Neuronal stem cell (in vitro differentiated cells): ENCODE measurements at regions not wholly inside any gene's neighbourhood (a gene's known extent, or its start where the extent isn't known, plus 50 kb on each side); places are given as distances from the start of the nearest gene placed in this dataset.

ENCODE experiments used
- DNase-seq: peaks from one replicate; pipeline ENCODE4 v3.0.0-alpha.2; 2013; ENCODE audit warnings: low spot score
- H2AFZ ChIP-seq: one replicate; pipeline ENCODE4 v1.6.1; 2013; ENCODE audit warnings: mild to moderate bottlenecking, low read length, inconsistent platforms
- H2AK5ac ChIP-seq: 2 replicates; pipeline ENCODE4 v1.6.1; 2013; ENCODE audit warnings: low read depth, mild to moderate bottlenecking, inconsistent platforms, low read length, moderate library complexity, mixed read lengths
- H2BK120ac ChIP-seq: 2 replicates; pipeline ENCODE4 v1.6.1; 2013; ENCODE audit warnings: low read depth, mild to moderate bottlenecking, inconsistent platforms, low read length, moderate library complexity, mixed read lengths
- H2BK12ac ChIP-seq: one replicate; pipeline ENCODE4 v1.6.1; 2013; ENCODE audit warnings: low read length, inconsistent platforms
- H2BK15ac ChIP-seq: 2 replicates; pipeline ENCODE4 v1.6.1; 2013; ENCODE audit warnings: mild to moderate bottlenecking, low read length, inconsistent platforms, mixed read lengths
- H2BK5ac ChIP-seq: one replicate; pipeline ENCODE4 v1.6.1; 2013; ENCODE audit warnings: inconsistent platforms, mild to moderate bottlenecking, low read length, moderate library complexity
- H3K14ac ChIP-seq: one replicate; pipeline ENCODE4 v1.6.1; 2013; ENCODE audit warnings: low read length, inconsistent platforms
- H3K18ac ChIP-seq: 2 replicates; pipeline ENCODE4 v1.6.1; 2013; ENCODE audit warnings: low read length, inconsistent platforms
- H3K23ac ChIP-seq: 2 replicates; pipeline ENCODE4 v1.6.1; 2013; ENCODE audit warnings: low read depth, mild to moderate bottlenecking, mixed read lengths, low read length, inconsistent platforms; ENCODE audit not compliant: poor library complexity
- H3K27ac ChIP-seq: replicated peaks from 3 replicates; pipeline ENCODE4 v1.5.1; 2013; ENCODE audit warnings: low read length, inconsistent platforms
- H3K27me3 ChIP-seq, 3 experiments: 2 replicates each; pipeline ENCODE4 v1.6.1; 2013; ENCODE audit warnings: low read length in 3 of 3, mild to moderate bottlenecking in 2 of 3, inconsistent platforms in 1 of 3, low read depth in 1 of 3, mixed read lengths in 1 of 3, moderate library complexity in 1 of 3; ENCODE audit not compliant: control insufficient read depth in 3 of 3, insufficient read depth in 3 of 3
- H3K36me3 ChIP-seq, 2 donors: replicated peaks in 1 of 2; 2 replicates each; pipeline ENCODE4 v1.6.1; 2013; ENCODE audit warnings: low read length in 2 of 2; ENCODE audit not compliant: control insufficient read depth in 2 of 2, insufficient read depth in 2 of 2
- H3K4ac ChIP-seq: 2 replicates; pipeline ENCODE4 v1.6.1; 2013; ENCODE audit warnings: inconsistent platforms, mild to moderate bottlenecking, low read length, moderate library complexity
- H3K4me1 ChIP-seq, 2 donors: 1 replicate in 1 of 2; 2 replicates in 1 of 2; pipeline ENCODE4 v1.6.1; 2013; ENCODE audit warnings: low read length in 2 of 2, low read depth in 1 of 2; ENCODE audit not compliant: control insufficient read depth in 2 of 2, insufficient read depth in 1 of 2
- H3K4me2 ChIP-seq: one replicate; pipeline ENCODE4 v1.6.1; 2013; ENCODE audit warnings: mild to moderate bottlenecking, low read length, inconsistent platforms; ENCODE audit not compliant: insufficient read depth, poor library complexity, severe bottlenecking
- H3K4me3 ChIP-seq, 2 donors: 2 replicates each; pipeline ENCODE4 v1.5.1; 2013; ENCODE audit warnings: low read length in 2 of 2, mild to moderate bottlenecking in 2 of 2, inconsistent platforms in 1 of 2, moderate library complexity in 1 of 2
- H3K79me1 ChIP-seq: one replicate; pipeline ENCODE4 v1.6.1; 2013; ENCODE audit warnings: low read depth, mild to moderate bottlenecking, inconsistent platforms, low read length, moderate library complexity
- H3K9ac ChIP-seq: one replicate; pipeline ENCODE4 v1.6.1; 2013; ENCODE audit warnings: mild to moderate bottlenecking, low read depth, low read length, inconsistent platforms; ENCODE audit not compliant: poor library complexity
- H3K9me3 ChIP-seq, 2 donors: replicated peaks in 1 of 2; 2 replicates each; pipeline versions ENCODE3 to v1.6.1; 2013; ENCODE audit warnings: low read length in 2 of 2, mild to moderate bottlenecking in 2 of 2, inconsistent platforms in 1 of 2, low read depth in 1 of 2, mixed read lengths in 1 of 2, moderate library complexity in 1 of 2; ENCODE audit not compliant: control insufficient read depth in 2 of 2, insufficient read depth in 1 of 2
- H4K8ac ChIP-seq: one replicate; pipeline ENCODE4 v1.6.1; 2013; ENCODE audit warnings: low read depth, mild to moderate bottlenecking, inconsistent platforms, low read length, moderate library complexity
- H4K91ac ChIP-seq: one replicate; pipeline ENCODE4 v1.6.1; 2013; ENCODE audit warnings: low read length, low read depth, mild to moderate bottlenecking, inconsistent platforms; ENCODE audit not compliant: poor library complexity
- WGBS, 2 donors: extraction: QIAGEN DNeasy Blood & Tissue Kit; methylation state at CpG; one replicate each; pipeline ENCODE4 v1.1.7; 2013; ENCODE audit warnings: missing lambda C conversion rate in 2 of 2, mixed read lengths in 1 of 2; ENCODE audit not compliant: insufficient read length in 2 of 2, insufficient replicate concordance in 1 of 2; ENCODE audit errors: extremely low coverage in 2 of 2; 5-methylcytosine and 5-hydroxymethylcytosine counted together

- Histone ChIP-seq H2BK5ac (no peak overlapping the region), H3K27ac (no peak overlapping the region)
- WGBS, 2 donors: no CpG with 5 or more reads among the region's 9 CpGs
Observed at GRCh38 chr4:24244663-24245490, 339.5 kb downstream of the DHX15 start.

GRCh38 chr4:24243641-24244040, 340.7 kb downstream of the DHX15 start:
- Histone ChIP-seq H2BK15ac (no peak overlapping the region), H3K36me3 (no peaks in the 10 kb centered on the region), H2AFZ (no peak overlapping the region), H3K4ac (no peak overlapping the region), H3K18ac (no peak overlapping the region), H3K4me3 (no peak overlapping the region), H3K4me2 (no peak overlapping the region), H2BK120ac (no peak overlapping the region), H4K8ac (no peak overlapping the region), H3K27me3 (peaks cover 0 to 3% (median 0%) of the 10 kb centered on the region in 3 experiments), H2AK5ac (no peak overlapping the region), H3K9ac (no peak overlapping the region), H3K14ac (no peak overlapping the region), H2BK5ac (no peak overlapping the region), H3K9me3 (no peaks in the 10 kb centered on the region), H3K23ac (no peak overlapping the region), H2BK12ac (no peak overlapping the region), H3K27ac (no peak overlapping the region), H4K91ac (no peak overlapping the region), H3K79me1 (no peaks in the 10 kb centered on the region), H3K4me1 (peaks cover 10 to 12% of the 10 kb centered on the region in 2 donors)
- no peak for DNase-seq
- no CpG with 5 or more reads among the region's 2 CpGs for WGBS, 2 donors

More at GRCh38 chr4:24244663-24245490, 339.5 kb downstream of the DHX15 start:
- H3K79me1 ChIP-seq: no peaks in the 10 kb centered on the region
- no peak overlapping the region for H3K4me2 ChIP-seq
- H2BK120ac ChIP-seq: no peak overlapping the region
- H3K18ac ChIP-seq: no peak overlapping the region
- H3K14ac ChIP-seq: no peak overlapping the region
- no peak overlapping the region for H2AK5ac ChIP-seq
- no peak overlapping the region for H3K4ac ChIP-seq
- no peak overlapping the region for H3K9ac ChIP-seq
- H3K9me3 ChIP-seq: no peaks in the 10 kb centered on the region
- H2AFZ ChIP-seq: peak overlapping the region; percentile 50
- no peak overlapping the region for H3K23ac ChIP-seq
- H4K91ac ChIP-seq: no peak overlapping the region
- no peak overlapping the region for H2BK15ac ChIP-seq
- H3K4me3 ChIP-seq: no peak overlapping the region
- no peak overlapping the region for H4K8ac ChIP-seq
- peaks cover 0 to 5% (median 0%) of the 10 kb centered on the region in 3 experiments for H3K27me3 ChIP-seq
- DNase-seq: peak; percentile 12
- no peaks in the 10 kb centered on the region for H3K36me3 ChIP-seq
- no peak overlapping the region for H2BK12ac ChIP-seq
- H3K4me1 ChIP-seq: peaks cover 11 to 12% of the 10 kb centered on the region in 2 donors

- Histone ChIP-seq H3K79me1 (no peaks in the 10 kb centered on the region), H2BK15ac (no peak overlapping the region), H4K8ac (no peak overlapping the region), H2BK120ac (no peak overlapping the region), H2BK12ac (no peak overlapping the region), H3K36me3 (no peaks in the 10 kb centered on the region), H3K4me2 (no peak overlapping the region), H3K18ac (no peak overlapping the region), H3K27me3 (peaks cover 0 to 3% (median 0%) of the 10 kb centered on the region in 3 experiments), H2AK5ac (no peak overlapping the region), H3K4ac (no peak overlapping the region), H3K23ac (no peak overlapping the region), H2AFZ (no peak overlapping the region), H3K9ac (no peak overlapping the region), H3K14ac (no peak overlapping the region), H3K27ac (no peak overlapping the region), H2BK5ac (no peak overlapping the region), H4K91ac (no peak overlapping the region), H3K4me1 (peaks cover 8 to 12% of the 10 kb centered on the region in 2 donors), H3K9me3 (no peaks in the 10 kb centered on the region), H3K4me3 (no peak overlapping the region)
- no peak for DNase-seq
- WGBS, 2 donors: no CpG with 5 or more reads among the region's 5 CpGs
Observed at GRCh38 chr4:24241511-24241910, 342.8 kb downstream of the DHX15 start.

DNA sequence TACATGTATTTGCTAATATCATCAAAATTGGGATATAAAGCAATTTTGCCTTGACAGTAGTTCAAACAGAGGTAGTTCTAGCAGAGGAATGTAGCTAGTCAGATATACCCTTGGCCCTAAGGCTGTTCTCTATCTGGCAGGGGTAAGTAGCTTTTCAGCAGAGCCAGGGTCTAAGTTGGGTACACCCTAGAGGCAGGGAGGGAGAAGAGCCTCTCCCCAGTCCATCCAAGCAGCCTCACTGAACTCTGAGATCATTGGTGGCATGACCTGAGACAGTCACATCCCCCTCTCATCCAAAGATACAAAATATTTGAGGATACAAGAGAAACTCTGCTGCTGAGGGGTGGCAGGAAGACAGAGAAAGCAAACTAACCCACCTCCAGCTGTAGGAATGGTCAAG, 343.7 kb downstream of the DHX15 start:
- H3K4me2 ChIP-seq: no peak overlapping the region
- no peak for DNase-seq
- peaks cover 0 to 3% (median 0%) of the 10 kb centered on the region in 3 experiments for H3K27me3 ChIP-seq
- no peaks in the 10 kb centered on the region for H3K36me3 ChIP-seq
- H4K91ac ChIP-seq: no peak overlapping the region
- no peak overlapping the region for H3K4ac ChIP-seq
- no peak overlapping the region for H2BK5ac ChIP-seq
- no peaks in the 10 kb centered on the region for H3K9me3 ChIP-seq
- no peak overlapping the region for H4K8ac ChIP-seq
- no peaks in the 10 kb centered on the region for H3K79me1 ChIP-seq
- no peak overlapping the region for H2AFZ ChIP-seq
- H2AK5ac ChIP-seq: no peak overlapping the region
- peaks cover 8 to 12% of the 10 kb centered on the region in 2 donors for H3K4me1 ChIP-seq
- no peak overlapping the region for H3K9ac ChIP-seq
- H2BK12ac ChIP-seq: no peak overlapping the region
- H3K23ac ChIP-seq: no peak overlapping the region
- H3K4me3 ChIP-seq: no peak overlapping the region
- H3K27ac ChIP-seq: no peak overlapping the region
- no peak overlapping the region for H3K18ac ChIP-seq
- no peak overlapping the region for H2BK120ac ChIP-seq
- H2BK15ac ChIP-seq: no peak overlapping the region
- no peak overlapping the region for H3K14ac ChIP-seq
